Aorta (tissue), 5 donors: ENCODE measurements at regions not wholly inside any gene's neighbourhood (a gene's known extent, or its start where the extent isn't known, plus 50 kb on each side); places are given as distances from the start of the nearest gene placed in this dataset.

Source experiments
- ATAC-seq: fragments of 200-7000 bp; cut with Tn5 transposase; one replicate; pipeline ENCODE4 v1.9.1; 2022; ENCODE audit warnings: moderate library complexity; ENCODE audit not compliant: low FRiP score
- DNase-seq, 2 donors: peaks; one replicate each; pipeline ENCODE4 v3.0.0-alpha.2; 2020
- H3K27ac ChIP-seq, 2 donors: one replicate each; pipeline ENCODE4 v1.5.1; 2013; ENCODE audit warnings: low read length in 2 of 2, mild to moderate bottlenecking in 2 of 2, moderate library complexity in 2 of 2, control low read depth in 1 of 2, inconsistent platforms in 1 of 2, low read depth in 1 of 2
- H3K27me3 ChIP-seq, 2 donors: one replicate each; pipeline ENCODE4 v1.6.1; 2013; ENCODE audit warnings: control low read depth in 1 of 2, low read length in 1 of 2, mild to moderate bottlenecking in 1 of 2, moderate library complexity in 1 of 2; ENCODE audit not compliant: insufficient read depth in 2 of 2, control insufficient read depth in 1 of 2
- H3K36me3 ChIP-seq, 2 donors: one replicate each; pipeline ENCODE4 v1.6.1; 2013; ENCODE audit warnings: control low read depth in 1 of 2, low read length in 1 of 2, mild to moderate bottlenecking in 1 of 2; ENCODE audit not compliant: insufficient read depth in 2 of 2, control insufficient read depth in 1 of 2
- H3K4me1 ChIP-seq, 2 donors: one replicate each; pipeline ENCODE4 v1.6.1; 2013; ENCODE audit warnings: low read length in 2 of 2, control low read depth in 1 of 2, mild to moderate bottlenecking in 1 of 2, moderate library complexity in 1 of 2; ENCODE audit not compliant: insufficient read depth in 2 of 2, control insufficient read depth in 1 of 2
- H3K4me3 ChIP-seq, 2 donors: one replicate each; pipeline ENCODE4 v1.5.1; 2013; ENCODE audit warnings: low read length in 2 of 2, control low read depth in 1 of 2, mild to moderate bottlenecking in 1 of 2
- H3K9me3 ChIP-seq: one replicate; pipeline ENCODE4 v1.6.1; 2013; ENCODE audit warnings: mild to moderate bottlenecking, low read length; ENCODE audit not compliant: control insufficient read depth
- WGBS, 2 donors: extraction: QIAGEN DNeasy Blood & Tissue Kit; methylation state at CpG; one replicate each; pipeline ENCODE4 v1.1.7; 2013; 5-methylcytosine and 5-hydroxymethylcytosine counted together
- intact Hi-C, 2 donors: fragments of 100-400 bp; cut with DNase I; formaldehyde crosslinking; loops; one replicate each; pipeline versions ENCODE4 v1.14.2 to v1.15.0; 2022
- donor health status: healthy with polysubstance abuse.
- donor health status: Bipolar disorder and iron deficiency.
- donor health status: DM: no; HTN: no; CAD: no.
- donor health status: DM: no; HTN: no; CAD: no.
- donor health status: DM: yes; HTN: yes; CAD: no.

DNA sequence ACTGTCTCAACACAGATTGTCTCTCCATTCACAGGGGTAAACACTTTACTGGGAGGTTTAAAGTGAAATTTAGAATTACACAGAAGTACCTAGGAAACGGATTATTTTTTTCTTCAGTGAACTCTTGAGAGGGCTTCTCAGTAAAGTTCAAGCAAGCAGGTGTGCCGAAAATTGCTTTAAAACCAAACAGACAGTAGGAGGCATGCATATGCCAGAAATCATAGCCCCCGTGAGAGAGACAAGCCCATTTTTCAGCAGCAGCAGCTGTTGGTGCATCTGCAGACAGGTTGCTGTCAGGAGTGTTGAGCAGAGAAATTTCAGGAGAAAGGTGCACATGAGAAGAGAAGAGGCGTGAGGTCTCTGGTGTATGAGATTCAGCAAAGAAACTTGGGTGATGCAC is 2115.5 kb upstream of the CELF4 start:
- Histone ChIP-seq H3K36me3 (no peaks in the 10 kb centered on the region), H3K4me1 (no peaks in the 10 kb centered on the region), H3K27ac (no peak overlapping the region), H3K9me3 (no peaks in the 10 kb centered on the region), H3K27me3 (no peaks in the 10 kb centered on the region), H3K4me3 (no peak overlapping the region)
- WGBS, 2 donors: 77 to 81% methylated on average over 4 of the region's 4 CpGs
- DNase-seq (no peak), ATAC-seq (no peak)
- intact Hi-C loops: no loop called here

DNA sequence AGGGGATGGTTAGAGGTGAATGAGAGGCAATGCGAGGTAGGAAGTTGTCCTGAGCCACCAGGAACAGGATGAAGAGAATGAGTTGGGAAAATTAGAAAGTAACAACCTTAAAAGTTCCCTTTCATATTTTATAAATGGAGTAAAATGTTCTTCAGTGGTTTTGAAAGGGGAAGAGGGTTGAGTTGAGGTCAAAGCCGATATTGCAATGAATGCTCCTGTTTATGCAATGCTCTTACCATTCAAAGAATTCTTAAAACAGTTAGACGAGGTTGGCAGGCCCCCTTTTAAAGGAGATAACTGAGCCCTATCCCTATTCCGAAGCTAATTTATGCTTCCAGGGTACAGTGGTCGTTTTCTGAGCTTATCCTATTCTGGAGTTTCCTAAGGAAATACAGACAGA is 2110.3 kb upstream of the CELF4 start:
- ATAC-seq: no peak
- WGBS, 2 donors: 76 to 79% methylated on average over 5 of the region's 5 CpGs
- Histone ChIP-seq H3K27ac (no peak overlapping the region), H3K36me3 (no peaks in the 10 kb centered on the region), H3K4me1 (no peaks in the 10 kb centered on the region), H3K4me3 (no peak overlapping the region), H3K27me3 (no peaks in the 10 kb centered on the region), H3K9me3 (no peaks in the 10 kb centered on the region)
- intact Hi-C loops: no loop called here
- DNase-seq: no peak

DNA sequence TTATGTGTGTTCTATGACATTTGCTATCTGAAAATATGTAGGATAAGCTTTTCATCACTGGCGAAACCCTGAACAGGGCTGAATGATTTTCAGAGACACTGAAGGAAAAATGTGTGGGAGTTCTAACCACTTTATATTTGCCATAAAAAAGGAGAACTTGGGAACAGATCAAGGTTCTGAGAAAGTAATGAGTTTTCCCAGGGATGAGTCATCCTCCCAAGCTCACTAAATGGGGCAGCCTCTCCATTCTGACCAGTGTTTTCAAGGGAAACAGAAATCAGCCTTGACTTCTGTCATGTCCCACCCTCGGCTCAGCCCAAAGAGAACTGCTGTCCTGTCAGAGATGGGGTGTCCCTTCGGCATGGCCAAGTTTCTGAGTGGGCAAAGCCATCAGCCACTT is 2109.8 kb upstream of the CELF4 start:
- WGBS, 2 donors: 64 to 73% methylated on average over 3 of the region's 3 CpGs

GRCh38 chr18:39672171-39672570 is 2106.6 kb upstream of the CELF4 start:
- ATAC-seq (no peak), DNase-seq (no peak)
- Histone ChIP-seq H3K27ac (no peak overlapping the region), H3K4me1 (no peaks in the 10 kb centered on the region), H3K27me3 (no peaks in the 10 kb centered on the region), H3K36me3 (no peaks in the 10 kb centered on the region), H3K4me3 (no peak overlapping the region), H3K9me3 (no peaks in the 10 kb centered on the region)
- intact Hi-C loops: no loop called here
- WGBS, 2 donors: 72 to 79% methylated on average over 3 of the region's 3 CpGs

More for the DNA sequence above, 2109.8 kb upstream of the CELF4 start:
- no peaks in the 10 kb centered on the region for H3K27me3 ChIP-seq
- no peak for ATAC-seq
- no peak for DNase-seq
- no peak overlapping the region for H3K27ac ChIP-seq
- intact Hi-C loops: no loop called here
- no peaks in the 10 kb centered on the region for H3K9me3 ChIP-seq
- no peaks in the 10 kb centered on the region for H3K4me1 ChIP-seq
- H3K36me3 ChIP-seq: no peaks in the 10 kb centered on the region
- H3K4me3 ChIP-seq: no peak overlapping the region

GRCh38 chr18:39667905-39668304 is 2102.3 kb upstream of the CELF4 start:
- intact Hi-C loops: no loop called here
- no peaks in the 10 kb centered on the region for H3K27me3 ChIP-seq
- DNase-seq (no peak), ATAC-seq (no peak)
- no peaks in the 10 kb centered on the region for H3K36me3 ChIP-seq
- no peaks in the 10 kb centered on the region for H3K9me3 ChIP-seq
- no peaks in the 10 kb centered on the region for H3K4me1 ChIP-seq
- H3K4me3 ChIP-seq: no peak overlapping the region
- H3K27ac ChIP-seq: no peak overlapping the region

DNA sequence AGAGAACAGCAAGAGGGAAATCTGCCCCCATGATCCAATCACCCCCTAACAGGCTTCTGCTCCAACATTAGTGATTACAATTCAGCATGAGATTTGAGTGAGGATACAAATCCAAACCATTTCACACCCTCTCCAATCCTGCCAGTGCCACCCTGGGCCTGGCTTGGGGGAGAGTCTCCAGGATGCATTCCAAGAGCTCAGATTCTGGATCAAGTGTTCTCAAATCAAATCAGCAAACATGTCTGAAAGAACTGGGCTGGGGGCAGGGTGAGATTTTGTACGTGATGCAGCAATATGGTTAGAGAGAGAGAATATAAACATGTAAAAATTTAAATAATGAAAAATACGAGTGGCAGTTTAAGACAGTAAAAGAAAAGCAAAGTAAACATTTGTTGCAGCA is 2100.9 kb upstream of the CELF4 start:
- no peaks in the 10 kb centered on the region for H3K36me3 ChIP-seq
- H3K27ac ChIP-seq: no peak overlapping the region
- H3K4me1 ChIP-seq: no peaks in the 10 kb centered on the region
- H3K9me3 ChIP-seq: no peaks in the 10 kb centered on the region
- no peaks in the 10 kb centered on the region for H3K27me3 ChIP-seq
- DNase-seq (no peak), ATAC-seq (no peak)
- WGBS, 2 donors: 40 to 42% methylated on average over 2 of the region's 2 CpGs
- intact Hi-C loops: no loop called here
- no peak overlapping the region for H3K4me3 ChIP-seq

DNA sequence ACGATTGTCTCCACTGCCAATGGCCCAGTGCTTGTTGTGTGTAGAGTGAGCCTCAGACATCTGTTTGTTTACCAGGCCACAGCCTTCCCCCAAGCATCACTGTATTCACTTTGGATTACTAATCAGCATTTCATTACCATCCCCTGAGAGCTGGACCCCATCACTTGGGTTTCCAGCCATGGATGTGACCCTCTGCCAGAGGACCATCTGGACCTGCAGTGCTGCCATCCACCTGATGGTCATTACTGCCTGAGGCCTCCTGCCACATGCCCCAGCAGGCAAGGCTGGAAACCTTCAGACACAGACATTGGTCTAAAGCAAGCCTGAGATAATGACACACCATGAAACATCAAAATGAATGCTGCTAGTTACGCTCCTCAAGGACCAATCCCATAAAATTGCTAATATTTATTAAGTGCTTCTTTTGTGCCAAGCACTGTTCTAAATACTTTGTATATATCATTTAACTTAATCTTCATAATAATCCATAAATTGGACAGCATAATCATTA is 2096.3 kb upstream of the CELF4 start:
- intact Hi-C loops: no loop called here
- H3K4me3 ChIP-seq: no peak overlapping the region
- H3K36me3 ChIP-seq: no peaks in the 10 kb centered on the region
- no peaks in the 10 kb centered on the region for H3K9me3 ChIP-seq
- no peaks in the 10 kb centered on the region for H3K27me3 ChIP-seq
- ATAC-seq: no peak
- DNase-seq: no peak
- no peak overlapping the region for H3K27ac ChIP-seq
- WGBS, 2 donors: 92 to 95% methylated on average over 2 of the region's 2 CpGs
- H3K4me1 ChIP-seq: no peaks in the 10 kb centered on the region

DNA sequence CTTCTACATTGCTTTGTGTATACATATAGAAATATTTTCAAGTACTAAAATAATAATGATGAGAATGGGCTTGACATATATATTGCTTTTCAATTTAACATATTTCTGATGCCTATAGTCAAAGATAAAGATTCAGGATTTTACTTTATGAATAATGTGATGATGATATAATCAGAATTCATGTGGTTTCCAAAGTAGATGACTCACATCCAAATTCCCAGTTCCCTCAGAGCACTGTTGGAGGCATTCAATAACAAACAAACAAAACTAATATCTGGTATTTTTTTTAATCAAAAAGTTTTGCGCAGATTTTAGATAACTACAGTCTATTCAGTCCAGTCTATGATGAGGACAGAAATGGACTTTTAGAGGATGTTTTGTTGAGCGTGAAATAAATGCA is 2094.5 kb upstream of the CELF4 start:
- Histone ChIP-seq H3K27ac (no peak overlapping the region), H3K9me3 (no peaks in the 10 kb centered on the region), H3K27me3 (no peaks in the 10 kb centered on the region), H3K4me3 (no peak overlapping the region), H3K4me1 (no peaks in the 10 kb centered on the region), H3K36me3 (no peaks in the 10 kb centered on the region)
- WGBS, 2 donors: 88 to 96% methylated on average over 2 of the region's 2 CpGs
- DNase-seq (no peak), ATAC-seq (no peak)
- intact Hi-C loops: no loop called here

DNA sequence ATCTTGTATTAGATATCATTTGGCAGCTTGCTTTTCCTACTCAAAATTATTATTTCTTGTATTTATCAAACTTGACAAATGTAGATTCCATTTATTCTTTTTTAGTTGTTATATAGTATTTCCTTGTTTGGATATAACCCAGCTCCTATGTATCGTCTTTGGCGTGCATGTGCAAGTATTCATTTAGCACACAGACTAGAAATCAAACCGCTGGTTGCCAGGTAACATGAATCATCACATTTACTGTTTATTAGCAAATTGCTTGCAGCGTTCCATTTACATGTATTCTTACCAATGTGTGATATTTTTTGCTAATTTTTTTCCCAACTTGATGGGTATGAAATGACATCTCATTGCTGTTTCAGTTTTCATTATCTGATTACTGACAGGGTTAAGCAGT is 2089.7 kb upstream of the CELF4 start:
- H3K4me1 ChIP-seq: no peaks in the 10 kb centered on the region
- H3K9me3 ChIP-seq: no peaks in the 10 kb centered on the region
- no peaks in the 10 kb centered on the region for H3K36me3 ChIP-seq
- DNase-seq: no peak
- no peak overlapping the region for H3K4me3 ChIP-seq
- intact Hi-C loops: no loop called here
- WGBS, 2 donors: 77 to 80% methylated on average over 4 of the region's 4 CpGs
- ATAC-seq: no peak
- no peaks in the 10 kb centered on the region for H3K27me3 ChIP-seq
- no peak overlapping the region for H3K27ac ChIP-seq
